Colonic mucosa (tissue), 4 donors: ENCODE measurements at regions not wholly inside any gene's neighbourhood (a gene's known extent, or its start where the extent isn't known, plus 50 kb on each side); places are given as distances from the start of the nearest gene placed in this dataset.

Source experiments
- DNase-seq: peaks from one replicate; pipeline ENCODE4 v3.0.0-alpha.2; 2020
- H3K27ac ChIP-seq: fragments of 200-600 bp; one replicate; pipeline ENCODE4 v1.8.0; 2021
- H3K27me3 ChIP-seq: fragments of 200-600 bp; one replicate; pipeline ENCODE4 v1.8.0; 2021
- H3K36me3 ChIP-seq: fragments of 200-600 bp; one replicate; pipeline ENCODE4 v1.8.0; 2021
- H3K4me1 ChIP-seq: fragments of 200-600 bp; one replicate; pipeline ENCODE4 v1.8.0; 2021; ENCODE audit warnings: mild to moderate bottlenecking
- H3K4me3 ChIP-seq: fragments of 200-600 bp; one replicate; pipeline ENCODE4 v1.8.0; 2021
- H3K9ac ChIP-seq, 2 donors: one replicate each; pipeline ENCODE4 v1.7.0; 2013; ENCODE audit warnings: control low read depth in 2 of 2, low read depth in 2 of 2, low read length in 2 of 2
- H3K9me3 ChIP-seq: fragments of 200-600 bp; one replicate; pipeline ENCODE4 v1.8.0; 2021
- CTCF ChIP-seq: fragments of 200-600 bp; IDR thresholded peaks from one replicate; pipeline ENCODE4 v1.8.0; 2022; ENCODE audit warnings: antibody characterized with exemption, mild to moderate bottlenecking
- intact Hi-C: fragments of 100-400 bp; cut with DNase I; formaldehyde crosslinking; loops from one replicate; pipeline ENCODE4 v1.14.1; 2022
- donor health status: healthy.
- donor health status: DM: no; HTN: no; CAD: no.
- donor health status: DM: no; HTN: no; CAD: no.

GRCh38 chr3:82293435-82293834 is 532.0 kb upstream of the GBE1 start:
- intact Hi-C loops = no loop called here
- Histone ChIP-seq H3K9ac (no peak overlapping the region), H3K27ac (no peak overlapping the region), H3K4me1 (no peaks in the 10 kb centered on the region), H3K36me3 (no peaks in the 10 kb centered on the region), H3K9me3 (no peaks in the 10 kb centered on the region), H3K27me3 (no peaks in the 10 kb centered on the region), H3K4me3 (no peak overlapping the region)
- TF ChIP-seq CTCF = no peak
- DNase-seq = no peak

- Histone ChIP-seq H3K4me3 (no peak overlapping the region), H3K27me3 (no peaks in the 10 kb centered on the region), H3K27ac (no peak overlapping the region), H3K36me3 (no peaks in the 10 kb centered on the region), H3K9me3 (peaks cover under 1% of the 10 kb centered on the region), H3K4me1 (no peaks in the 10 kb centered on the region), H3K9ac (no peak overlapping the region)
- no peak for DNase-seq
- intact Hi-C loops = no loop called here
- TF ChIP-seq CTCF = no peak
These were observed 526.1 kb upstream of the GBE1 start for GRCh38 chr3:82287562-82287961.

DNA sequence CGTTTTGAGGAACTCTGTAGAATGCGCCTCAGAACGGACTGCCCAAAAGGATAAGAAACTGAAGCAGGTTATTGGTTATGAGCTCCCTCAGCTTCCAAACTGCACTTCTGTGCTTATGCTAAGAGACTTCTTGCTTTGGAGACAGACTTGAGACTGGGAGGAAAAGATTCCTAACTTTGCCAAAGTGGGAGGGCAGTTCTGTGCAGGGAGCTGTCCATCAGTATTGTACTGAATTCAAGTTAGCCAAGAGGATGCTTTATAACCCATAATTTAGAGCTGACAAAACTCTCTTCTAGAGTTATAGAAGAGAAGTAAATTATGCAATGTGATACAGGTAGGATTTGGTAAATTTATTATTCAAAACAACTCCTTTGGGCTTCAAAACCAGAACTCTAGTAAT is 519.8 kb upstream of the GBE1 start:
- no peak for DNase-seq
- Histone ChIP-seq H3K27ac (no peak overlapping the region), H3K27me3 (no peaks in the 10 kb centered on the region), H3K9me3 (peaks cover 5% of the 10 kb centered on the region), H3K9ac (no peak overlapping the region), H3K4me3 (no peak overlapping the region), H3K36me3 (no peaks in the 10 kb centered on the region), H3K4me1 (no peaks in the 10 kb centered on the region)
- intact Hi-C loops = no loop called here
- no peak for TF ChIP-seq CTCF

- Histone ChIP-seq H3K4me1 (no peaks in the 10 kb centered on the region), H3K9me3 (no peaks in the 10 kb centered on the region), H3K27ac (no peak overlapping the region), H3K36me3 (no peaks in the 10 kb centered on the region), H3K4me3 (no peak overlapping the region), H3K9ac (no peak overlapping the region), H3K27me3 (no peaks in the 10 kb centered on the region)
- DNase-seq = no peak
- no peak for TF ChIP-seq CTCF
- intact Hi-C loops = no loop called here
These were observed 515.5 kb upstream of the GBE1 start for GRCh38 chr3:82276992-82277391.

DNA sequence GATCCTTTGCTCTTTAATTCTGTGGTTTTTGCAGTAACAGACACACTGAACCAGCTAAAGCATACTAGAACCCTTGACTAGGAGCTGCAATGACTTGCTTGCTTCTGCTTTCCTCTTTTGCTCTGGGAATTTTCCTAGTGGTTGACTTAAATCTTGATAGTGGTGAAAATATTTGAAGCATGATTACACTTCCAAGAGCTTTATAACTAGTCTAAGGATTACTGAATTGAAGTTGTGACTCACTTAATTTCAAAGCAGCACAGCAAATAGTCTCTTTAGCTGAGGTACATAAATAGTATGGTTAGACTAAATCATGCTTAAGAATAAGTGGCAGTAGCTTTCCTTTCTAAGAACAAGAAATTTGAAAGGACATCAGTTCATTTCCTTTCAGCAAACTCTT is 513.5 kb upstream of the GBE1 start:
- Histone ChIP-seq H3K4me3 (no peak overlapping the region), H3K27me3 (no peaks in the 10 kb centered on the region), H3K9ac (no peak overlapping the region), H3K4me1 (no peaks in the 10 kb centered on the region), H3K36me3 (no peaks in the 10 kb centered on the region), H3K27ac (no peak overlapping the region), H3K9me3 (no peaks in the 10 kb centered on the region)
- DNase-seq = no peak
- no peak for TF ChIP-seq CTCF
- intact Hi-C loops = no loop called here

DNA sequence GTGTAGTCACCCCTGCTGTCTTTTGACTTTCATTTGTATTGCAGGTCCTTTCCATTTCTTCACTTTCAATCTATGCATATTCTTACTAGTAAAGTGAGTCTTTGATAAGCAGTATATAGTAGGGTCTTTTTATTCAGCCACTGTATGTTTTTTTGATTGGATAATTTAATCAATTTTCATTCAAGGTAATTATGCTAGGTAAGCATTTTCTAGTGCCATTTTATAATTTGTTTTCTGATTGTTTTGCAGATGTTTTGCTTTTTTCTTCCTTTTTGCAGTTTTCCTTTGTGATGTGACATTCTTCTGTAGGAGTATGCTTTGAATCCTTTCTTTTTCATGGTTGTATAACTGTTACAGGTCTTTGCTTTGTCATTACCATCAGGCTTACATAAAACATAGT is 504.3 kb upstream of the GBE1 start:
- H3K27ac ChIP-seq = no peak overlapping the region
- no peaks in the 10 kb centered on the region for H3K36me3 ChIP-seq
- DNase-seq = no peak
- intact Hi-C loops = no loop called here
- H3K4me3 ChIP-seq = no peak overlapping the region
- no peak overlapping the region for H3K9ac ChIP-seq
- H3K4me1 ChIP-seq = no peaks in the 10 kb centered on the region
- TF ChIP-seq CTCF = no peak
- no peaks in the 10 kb centered on the region for H3K9me3 ChIP-seq
- H3K27me3 ChIP-seq = no peaks in the 10 kb centered on the region
